ENCODE measurements at regions not wholly inside any gene's neighbourhood (a gene's known extent, or its start where the extent isn't known, plus 50 kb on each side); places are given as distances from the start of the nearest gene placed in this dataset.

DNA sequence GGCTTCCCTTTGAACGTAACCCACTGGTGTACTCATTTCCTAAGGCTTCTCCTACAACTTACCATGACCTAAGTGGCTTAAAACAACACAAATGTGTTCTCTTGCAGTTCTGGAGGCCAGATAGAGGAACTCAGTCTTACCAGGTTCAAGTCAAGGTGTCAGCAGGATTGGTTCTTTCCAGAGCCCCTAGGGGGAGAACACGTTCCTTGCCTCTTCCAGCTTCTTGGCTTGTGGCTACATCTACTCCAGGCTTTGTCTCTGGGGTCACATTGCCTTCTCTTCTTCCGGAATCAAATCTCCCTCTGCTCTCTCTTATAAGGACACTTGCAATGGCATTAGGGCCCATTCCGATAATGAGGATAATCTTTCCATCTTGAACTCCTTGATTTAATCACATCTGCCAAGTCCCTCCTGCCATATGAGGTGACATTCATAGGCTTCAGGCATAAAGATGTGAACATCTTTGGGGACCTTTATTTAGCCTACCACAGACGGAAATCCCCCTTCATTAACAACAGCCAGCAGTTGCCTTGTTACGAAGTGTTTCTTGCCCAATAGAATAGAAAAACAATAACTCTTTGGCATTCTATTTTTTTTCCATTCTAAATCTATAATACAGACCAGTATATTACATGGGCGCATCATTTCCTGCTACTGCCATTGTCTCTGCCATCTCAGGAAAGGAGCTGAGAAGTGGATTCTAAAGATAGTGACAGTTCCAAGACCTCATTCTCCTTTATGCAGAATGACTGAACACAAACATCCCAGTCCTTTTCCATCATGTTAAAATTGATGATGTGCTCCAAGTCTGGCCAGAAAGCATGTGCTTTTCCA, 362.0 kb downstream of the ZNF521 start:
- Mint-ChIP-seq H3K4me1 (peaks cover 2% of the 10 kb centered on the region), H3K27ac (no peak overlapping the region), H3K36me3 (no peaks in the 10 kb centered on the region), H3K9me3 (no peaks in the 10 kb centered on the region), H3K4me3 (no peak overlapping the region), H3K27me3 (peaks cover 9% of the 10 kb centered on the region)
- DNase-seq (ENCODE audit: low spot score in 2 of 2) = no peak
- no peak for ATAC-seq (ENCODE audit: low read depth)

- DNase-seq (ENCODE audit: low spot score in 2 of 2) (no peak), ATAC-seq (ENCODE audit: low read depth) (no peak)
- H3K27ac Mint-ChIP-seq = no peak overlapping the region
- peaks cover 9% of the 10 kb centered on the region for H3K27me3 Mint-ChIP-seq
- no peak overlapping the region for H3K4me3 Mint-ChIP-seq
- peaks cover 2% of the 10 kb centered on the region for H3K4me1 Mint-ChIP-seq
- H3K9me3 Mint-ChIP-seq = no peaks in the 10 kb centered on the region
- H3K36me3 Mint-ChIP-seq = no peaks in the 10 kb centered on the region
These were observed 361.3 kb downstream of the ZNF521 start for GRCh38 chr18:24990671-24991134.

GRCh38 chr18:24991141-24992060, 360.6 kb downstream of the ZNF521 start:
- H3K27me3 Mint-ChIP-seq = peaks cover 8% of the 10 kb centered on the region
- H3K4me3 Mint-ChIP-seq = no peak overlapping the region
- DNase-seq (ENCODE audit: low spot score in 2 of 2) (no peak), ATAC-seq (ENCODE audit: low read depth) (no peak)
- H3K9me3 Mint-ChIP-seq = no peaks in the 10 kb centered on the region
- H3K27ac Mint-ChIP-seq = no peak overlapping the region
- no peaks in the 10 kb centered on the region for H3K36me3 Mint-ChIP-seq
- peaks cover 2% of the 10 kb centered on the region for H3K4me1 Mint-ChIP-seq

DNA sequence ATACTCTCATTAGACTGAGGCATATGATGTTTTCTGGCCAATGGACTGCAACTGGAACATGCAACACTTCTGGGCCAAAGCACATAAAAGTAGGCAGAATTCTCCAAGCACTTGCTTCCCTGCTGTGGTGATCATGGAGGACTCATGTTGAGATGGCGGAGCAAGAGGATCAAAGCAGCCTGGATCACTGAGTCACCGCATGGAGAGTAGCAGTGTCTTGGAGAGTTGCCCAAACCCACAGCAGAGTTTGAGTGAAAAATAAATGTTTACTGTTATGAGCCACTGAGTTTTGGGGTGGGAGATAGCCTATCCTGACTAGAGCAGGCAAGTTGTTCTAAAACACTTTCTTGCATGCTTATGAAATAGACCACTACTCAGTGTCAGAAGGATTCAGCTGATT, 359.5 kb downstream of the ZNF521 start:
- DNase-seq (ENCODE audit: low spot score in 2 of 2) (no peak), ATAC-seq (ENCODE audit: low read depth) (no peak)
- Mint-ChIP-seq H3K36me3 (no peaks in the 10 kb centered on the region), H3K4me1 (peaks cover 2% of the 10 kb centered on the region), H3K4me3 (no peak overlapping the region), H3K9me3 (no peaks in the 10 kb centered on the region), H3K27me3 (peaks cover 8% of the 10 kb centered on the region), H3K27ac (no peak overlapping the region)

DNA sequence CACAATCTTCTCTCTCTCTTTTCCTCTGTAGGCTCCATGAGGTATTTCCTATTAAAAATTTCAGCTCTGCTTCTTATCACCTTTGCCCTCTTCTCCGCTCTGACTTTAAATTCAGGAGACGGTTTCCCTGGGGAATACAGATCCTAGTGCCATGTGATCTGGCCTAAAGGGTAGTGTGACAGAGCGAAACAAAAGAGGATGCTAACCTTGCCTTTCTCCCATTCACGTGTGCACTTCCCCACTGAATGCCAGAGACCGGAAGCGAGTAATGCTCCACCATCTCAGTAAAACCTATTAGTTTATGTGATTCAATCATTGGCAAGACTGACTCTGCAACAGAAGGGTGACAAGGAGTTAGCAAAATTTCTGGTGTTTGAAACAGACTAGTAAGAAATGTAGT, 358.3 kb downstream of the ZNF521 start:
- Mint-ChIP-seq H3K9me3 (no peaks in the 10 kb centered on the region), H3K27me3 (peaks cover 5% of the 10 kb centered on the region), H3K4me3 (no peak overlapping the region), H3K27ac (no peak overlapping the region), H3K36me3 (no peaks in the 10 kb centered on the region), H3K4me1 (peaks cover 2% of the 10 kb centered on the region)
- DNase-seq (ENCODE audit: low spot score in 2 of 2) (no peak), ATAC-seq (ENCODE audit: low read depth) (no peak)

- H3K27ac Mint-ChIP-seq = no peak overlapping the region
- H3K9me3 Mint-ChIP-seq = peaks cover 8% of the 10 kb centered on the region
- H3K4me1 Mint-ChIP-seq = no peaks in the 10 kb centered on the region
- DNase-seq (ENCODE audit: low spot score in 2 of 2) = no peak
- H3K36me3 Mint-ChIP-seq = no peaks in the 10 kb centered on the region
- peaks cover 5% of the 10 kb centered on the region for H3K27me3 Mint-ChIP-seq
- no peak for ATAC-seq (ENCODE audit: low read depth)
- H3K4me3 Mint-ChIP-seq = no peak overlapping the region
These were observed 356.9 kb downstream of the ZNF521 start for GRCh38 chr18:24995056-24995455.

- no peak for ATAC-seq (ENCODE audit: low read depth)
- Mint-ChIP-seq H3K4me1 (no peaks in the 10 kb centered on the region), H3K27me3 (peaks cover 5% of the 10 kb centered on the region), H3K4me3 (no peak overlapping the region), H3K36me3 (no peaks in the 10 kb centered on the region), H3K27ac (no peak overlapping the region), H3K9me3 (peaks cover 8% of the 10 kb centered on the region)
- no peak for DNase-seq (ENCODE audit: low spot score in 2 of 2)
These were observed 356.2 kb downstream of the ZNF521 start for GRCh38 chr18:24995755-24996154.

- ATAC-seq (ENCODE audit: low read depth) (no peak), DNase-seq (ENCODE audit: low spot score in 2 of 2) (no peak)
- H3K4me1 Mint-ChIP-seq = no peaks in the 10 kb centered on the region
- H3K4me3 Mint-ChIP-seq = no peak overlapping the region
- H3K27me3 Mint-ChIP-seq = no peaks in the 10 kb centered on the region
- peaks cover 9% of the 10 kb centered on the region for H3K9me3 Mint-ChIP-seq
- no peak overlapping the region for H3K27ac Mint-ChIP-seq
- H3K36me3 Mint-ChIP-seq = no peaks in the 10 kb centered on the region
These were observed 352.2 kb downstream of the ZNF521 start for GRCh38 chr18:24999650-25000267.

DNA sequence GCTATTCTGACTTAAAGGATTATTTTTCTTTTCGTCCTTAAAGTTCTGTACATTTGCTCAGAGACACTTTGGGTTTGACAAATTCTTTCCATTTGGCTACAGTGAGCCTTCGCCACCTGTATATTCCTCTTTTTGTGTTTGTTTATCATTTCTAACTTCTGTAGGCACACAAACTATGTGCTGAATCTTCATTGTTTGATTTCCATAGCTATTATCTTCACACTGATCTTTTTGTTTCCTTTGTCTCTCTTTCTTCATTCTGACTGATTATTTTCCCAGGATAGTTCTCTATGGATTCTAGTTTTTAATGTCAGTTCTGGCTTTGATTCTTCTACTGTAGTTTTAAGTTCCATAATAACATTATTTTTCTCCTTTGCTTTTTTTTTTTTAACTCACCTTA, 350.2 kb downstream of the ZNF521 start:
- DNase-seq (ENCODE audit: low spot score in 2 of 2) (no peak), ATAC-seq (ENCODE audit: low read depth) (no peak)
- Mint-ChIP-seq H3K27me3 (no peaks in the 10 kb centered on the region), H3K27ac (no peak overlapping the region), H3K36me3 (no peaks in the 10 kb centered on the region), H3K4me1 (no peaks in the 10 kb centered on the region), H3K4me3 (no peak overlapping the region), H3K9me3 (peaks cover 9% of the 10 kb centered on the region)

- DNase-seq (ENCODE audit: low spot score in 2 of 2) (no peak), ATAC-seq (ENCODE audit: low read depth) (no peak)
- Mint-ChIP-seq H3K4me1 (no peaks in the 10 kb centered on the region), H3K27me3 (no peaks in the 10 kb centered on the region), H3K4me3 (no peak overlapping the region), H3K9me3 (peaks cover 3% of the 10 kb centered on the region), H3K36me3 (no peaks in the 10 kb centered on the region), H3K27ac (no peak overlapping the region)
These were observed 346.2 kb downstream of the ZNF521 start for GRCh38 chr18:25005541-25006403.

- H3K9me3 Mint-ChIP-seq = peaks cover 3% of the 10 kb centered on the region
- H3K36me3 Mint-ChIP-seq = no peaks in the 10 kb centered on the region
- ATAC-seq (ENCODE audit: low read depth) (no peak), DNase-seq (ENCODE audit: low spot score in 2 of 2) (no peak)
- peaks cover 5% of the 10 kb centered on the region for H3K27me3 Mint-ChIP-seq
- no peaks in the 10 kb centered on the region for H3K4me1 Mint-ChIP-seq
- no peak overlapping the region for H3K27ac Mint-ChIP-seq
- no peak overlapping the region for H3K4me3 Mint-ChIP-seq
These were observed 341.2 kb downstream of the ZNF521 start for GRCh38 chr18:25010623-25011374.
